Tibial artery (tissue), 4 donors: ENCODE measurements at regions not wholly inside any gene's neighbourhood (a gene's known extent, or its start where the extent isn't known, plus 50 kb on each side); places are given as distances from the start of the nearest gene placed in this dataset.
"Not testable (repeated sequence)": the region's sequence is repeated elsewhere in the genome, so short reads cannot be mapped to it uniquely, and the experiment has no call there.

Experiments
- DNase-seq, 2 donors: peaks; one replicate each; pipeline ENCODE4 v3.0.0-alpha.2; 2019
- H3K27ac ChIP-seq, 2 donors: fragments of 200-600 bp; sonication (generic) in 1 of 2; 1 replicate in 1 of 2; 2 replicates in 1 of 2; pipeline ENCODE4 v1.5.1; 2018 to 2019; ENCODE audit warnings: mild to moderate bottlenecking in 1 of 2
- H3K27me3 ChIP-seq, 2 donors: fragments of 200-600 bp; sonication (generic) in 1 of 2; one replicate each; pipeline versions ENCODE4 v1.5.1 to v1.6.0; 2016 to 2019
- H3K36me3 ChIP-seq, 3 donors: fragments of 200-600 bp; sonication (generic) in 2 of 3; one replicate each; pipeline ENCODE4 v1.5.1; 2016 to 2019; ENCODE audit warnings: mild to moderate bottlenecking in 2 of 3
- H3K4me1 ChIP-seq, 4 donors: fragments of 200-600 bp; sonication (generic) in 2 of 4; 1 replicate in 3 of 4; 2 replicates in 1 of 4; pipeline ENCODE4 v1.5.1; 2016 to 2019
- H3K4me3 ChIP-seq, 2 donors: fragments of 200-600 bp; sonication (generic) in 1 of 2; 1 replicate in 1 of 2; 2 replicates in 1 of 2; pipeline ENCODE4 v1.5.1; 2018 to 2019; ENCODE audit warnings: mild to moderate bottlenecking in 2 of 2
- H3K9me3 ChIP-seq, 3 donors: fragments of 200-600 bp; sonication (generic) in 1 of 3; one replicate each; pipeline ENCODE4 v1.5.1; 2016 to 2019
- intact Hi-C: fragments of 100-400 bp; cut with DNase I; formaldehyde crosslinking; loops from one replicate; pipeline ENCODE4 v1.15.0; 2023; ENCODE audit warnings: low total_unique reads
- TF ChIP-seq, protein P1 (sequence below), 2 experiments: fragments of 200-600 bp in 1 of 2; fragments of 450-650 bp in 1 of 2; IDR thresholded peaks; one replicate each; pipeline ENCODE4 v1.5.1; 2017 to 2019; ENCODE audit warnings: antibody characterized with exemption in 2 of 2, mild to moderate bottlenecking in 1 of 2, moderate library complexity in 1 of 2

DNA sequence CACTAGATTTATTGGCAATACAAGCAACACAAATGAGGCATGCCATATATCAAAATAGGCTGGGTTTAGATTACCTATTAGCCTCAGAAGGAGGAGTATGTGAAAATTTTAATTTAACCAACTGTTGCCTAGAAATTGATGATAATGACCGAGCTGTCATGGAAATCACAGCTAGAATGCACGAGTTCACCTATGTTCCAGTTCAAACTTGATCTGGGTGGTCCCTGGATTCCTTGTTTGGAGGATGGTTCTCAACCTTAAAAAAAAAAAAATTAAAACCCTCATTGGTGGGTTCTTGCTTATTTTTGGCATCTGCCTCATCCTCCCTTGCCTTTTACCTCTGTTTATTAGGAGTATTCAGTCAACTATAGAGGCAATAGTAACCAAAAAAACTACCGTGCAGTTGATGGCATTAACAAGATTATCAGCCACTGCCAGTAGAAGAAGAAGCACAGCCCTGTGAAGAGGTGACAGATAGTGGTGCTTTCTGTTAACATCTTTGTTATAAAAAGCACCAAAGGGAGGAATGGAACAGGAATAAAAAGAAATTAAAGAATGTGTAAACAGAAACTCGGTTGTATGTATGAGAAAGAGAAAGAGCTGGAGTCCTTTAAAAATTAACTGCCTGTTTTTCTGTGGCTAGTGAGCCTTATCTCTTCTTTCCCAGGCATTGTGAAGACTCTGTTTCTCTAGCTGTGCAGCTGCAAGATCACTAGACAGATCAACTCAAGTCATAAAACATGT, 106.4 kb downstream of the ZNF429 start:
- no peaks in the 10 kb centered on the region for H3K27me3 ChIP-seq
- no peaks in the 10 kb centered on the region for H3K36me3 ChIP-seq
- H3K27ac ChIP-seq = no peak overlapping the region
- H3K9me3 ChIP-seq = no peaks in the 10 kb centered on the region
- intact Hi-C loops = no loop called here
- TF ChIP-seq, protein P1, sequence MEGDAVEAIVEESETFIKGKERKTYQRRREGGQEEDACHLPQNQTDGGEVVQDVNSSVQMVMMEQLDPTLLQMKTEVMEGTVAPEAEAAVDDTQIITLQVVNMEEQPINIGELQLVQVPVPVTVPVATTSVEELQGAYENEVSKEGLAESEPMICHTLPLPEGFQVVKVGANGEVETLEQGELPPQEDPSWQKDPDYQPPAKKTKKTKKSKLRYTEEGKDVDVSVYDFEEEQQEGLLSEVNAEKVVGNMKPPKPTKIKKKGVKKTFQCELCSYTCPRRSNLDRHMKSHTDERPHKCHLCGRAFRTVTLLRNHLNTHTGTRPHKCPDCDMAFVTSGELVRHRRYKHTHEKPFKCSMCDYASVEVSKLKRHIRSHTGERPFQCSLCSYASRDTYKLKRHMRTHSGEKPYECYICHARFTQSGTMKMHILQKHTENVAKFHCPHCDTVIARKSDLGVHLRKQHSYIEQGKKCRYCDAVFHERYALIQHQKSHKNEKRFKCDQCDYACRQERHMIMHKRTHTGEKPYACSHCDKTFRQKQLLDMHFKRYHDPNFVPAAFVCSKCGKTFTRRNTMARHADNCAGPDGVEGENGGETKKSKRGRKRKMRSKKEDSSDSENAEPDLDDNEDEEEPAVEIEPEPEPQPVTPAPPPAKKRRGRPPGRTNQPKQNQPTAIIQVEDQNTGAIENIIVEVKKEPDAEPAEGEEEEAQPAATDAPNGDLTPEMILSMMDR (IDR thresholded peaks at IDR 0.05) = no peak
- DNase-seq = no peak
- H3K4me1 ChIP-seq = no peaks in the 10 kb centered on the region
- no peak overlapping the region for H3K4me3 ChIP-seq

DNA sequence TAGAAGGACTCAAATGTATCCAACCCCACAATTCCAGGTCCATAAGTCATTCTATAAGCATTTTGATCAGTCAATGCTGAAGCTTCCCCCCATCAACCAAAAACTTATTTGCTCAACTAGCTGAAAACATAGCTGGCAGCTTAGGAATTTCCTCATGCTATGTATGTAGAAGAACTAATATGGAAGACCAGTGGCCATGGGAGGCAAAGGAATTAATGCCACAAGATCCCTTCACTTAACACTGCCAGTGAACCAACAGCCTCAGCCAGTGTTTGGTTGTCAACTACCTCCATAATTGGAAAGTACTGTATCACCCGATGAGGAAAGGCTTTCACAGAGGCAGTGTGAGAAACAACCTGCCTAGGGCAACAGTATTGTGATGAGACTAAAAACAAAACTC, 105.4 kb downstream of the ZNF429 start:
- TF ChIP-seq, protein P1 (IDR thresholded peaks at IDR 0.05) = no peak
- no peak overlapping the region for H3K27ac ChIP-seq

DNA sequence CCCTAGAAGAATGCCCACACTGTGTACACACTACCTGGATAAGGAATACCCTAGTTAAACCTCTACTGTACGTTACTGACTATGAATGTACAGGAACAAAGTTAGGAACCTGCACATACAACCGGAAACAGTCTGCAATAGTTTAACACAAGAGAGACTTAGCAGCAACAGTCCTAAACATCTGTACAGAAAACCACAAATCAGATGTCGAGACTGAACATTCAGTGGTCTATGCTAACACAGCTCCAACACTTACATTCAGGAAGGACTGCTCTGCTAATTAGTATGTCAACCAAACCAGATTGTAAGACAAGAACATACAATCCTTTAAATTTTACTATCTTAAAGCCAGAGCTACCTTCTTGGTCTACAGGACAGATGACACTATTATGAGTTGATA, 104.9 kb downstream of the ZNF429 start:
- H3K9me3 ChIP-seq = no peaks in the 10 kb centered on the region
- H3K4me1 ChIP-seq = no peaks in the 10 kb centered on the region
- H3K36me3 ChIP-seq = no peaks in the 10 kb centered on the region
- intact Hi-C loops = no loop called here
- H3K27me3 ChIP-seq = no peaks in the 10 kb centered on the region
- TF ChIP-seq, protein P1 (IDR thresholded peaks at IDR 0.05) = no peak
- DNase-seq = no peak
- H3K4me3 ChIP-seq = no peak overlapping the region
- no peak overlapping the region for H3K27ac ChIP-seq

More for the DNA sequence above, 105.4 kb downstream of the ZNF429 start:
- no peak for DNase-seq
- no peaks in the 10 kb centered on the region for H3K27me3 ChIP-seq
- H3K4me1 ChIP-seq = no peaks in the 10 kb centered on the region
- H3K4me3 ChIP-seq = no peak overlapping the region
- intact Hi-C loops = no loop called here
- no peaks in the 10 kb centered on the region for H3K36me3 ChIP-seq
- H3K9me3 ChIP-seq = no peaks in the 10 kb centered on the region

DNA sequence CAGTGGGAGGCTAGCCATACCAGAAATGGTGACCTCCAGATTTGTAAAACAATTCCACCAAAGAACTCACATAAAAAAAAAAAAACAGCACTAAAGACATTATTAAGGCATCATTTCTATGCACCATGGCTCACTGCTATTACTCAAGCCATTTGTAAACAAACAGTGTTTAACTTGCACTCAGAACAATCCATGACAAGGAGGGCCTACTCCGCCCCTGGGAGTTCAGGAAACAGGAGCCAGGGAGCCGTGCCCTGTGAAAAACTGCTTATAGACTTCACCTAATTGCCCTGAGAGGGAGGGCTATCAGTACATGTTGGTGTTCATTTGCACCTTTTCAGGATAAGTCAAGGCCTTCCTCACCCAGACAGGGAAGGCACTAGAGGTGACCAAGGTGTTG, 103.2 kb downstream of the ZNF429 start:
- TF ChIP-seq, protein P1 (IDR thresholded peaks at IDR 0.05) = no peak
- peaks cover 0 to 10% (median 6%) of the 10 kb centered on the region in 4 donors for H3K4me1 ChIP-seq
- DNase-seq = no peak
- no peaks in the 10 kb centered on the region for H3K27me3 ChIP-seq
- intact Hi-C loops = no loop called here
- no peak overlapping the region for H3K27ac ChIP-seq
- H3K4me3 ChIP-seq = no peak overlapping the region
- H3K36me3 ChIP-seq = no peaks in the 10 kb centered on the region
- no peaks in the 10 kb centered on the region for H3K9me3 ChIP-seq

DNA sequence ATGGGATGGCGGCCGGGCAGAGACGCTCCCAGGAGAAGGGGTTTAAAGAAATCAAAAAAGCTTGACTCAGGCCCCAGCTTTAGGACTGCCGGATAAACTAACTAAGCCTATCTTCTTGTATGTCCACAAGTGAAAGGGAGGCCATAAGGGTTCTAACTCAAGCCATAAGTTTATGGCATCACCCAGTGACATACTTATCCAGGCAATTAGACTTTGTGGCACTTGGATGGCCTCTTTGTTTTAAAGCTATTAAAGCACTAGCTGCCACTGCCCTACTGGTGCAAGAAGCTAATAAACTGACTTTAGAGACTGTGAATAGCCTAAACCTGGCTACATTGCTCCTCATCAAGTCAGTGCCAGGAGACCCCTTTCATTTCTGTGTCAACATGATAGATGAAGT, 102.0 kb downstream of the ZNF429 start:
- no peaks in the 10 kb centered on the region for H3K9me3 ChIP-seq
- H3K27ac ChIP-seq = no peak overlapping the region
- peaks cover 0 to 14% (median 8%) of the 10 kb centered on the region in 4 donors for H3K4me1 ChIP-seq
- TF ChIP-seq, protein P1 (IDR thresholded peaks at IDR 0.05) = no peak
- no peaks in the 10 kb centered on the region for H3K36me3 ChIP-seq
- H3K4me3 ChIP-seq = no peak overlapping the region
- no peak for DNase-seq
- H3K27me3 ChIP-seq = no peaks in the 10 kb centered on the region
- intact Hi-C loops = no loop called here

DNA sequence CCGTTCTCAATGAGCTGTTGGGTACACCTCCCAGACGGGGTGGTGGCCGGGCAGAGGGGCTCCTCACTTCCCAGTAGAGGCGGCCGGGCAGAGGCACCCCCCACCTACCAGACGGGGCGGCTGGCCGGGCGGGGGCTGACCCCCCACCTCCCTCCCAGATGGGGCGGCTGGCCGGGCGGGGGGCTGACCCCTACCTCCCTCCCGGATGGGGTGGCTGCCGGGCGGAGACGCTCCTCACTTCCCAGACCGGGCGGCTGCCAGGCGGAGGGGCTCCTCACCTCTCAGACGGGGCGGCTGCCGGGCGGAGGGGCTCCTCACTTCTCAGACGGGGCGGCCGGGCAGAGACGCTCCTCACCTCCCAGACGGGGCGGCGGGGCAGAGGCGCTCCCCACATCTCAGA, 101.6 kb downstream of the ZNF429 start:
- H3K36me3 ChIP-seq, H3K4me3 ChIP-seq, H3K9me3 ChIP-seq, H3K27me3 ChIP-seq, DNase-seq, intact Hi-C loops, H3K27ac ChIP-seq: not testable (repeated sequence)
- H3K4me1 ChIP-seq = peaks cover 0 to 14% (median 8%) of the 10 kb centered on the region in 4 donors

DNA sequence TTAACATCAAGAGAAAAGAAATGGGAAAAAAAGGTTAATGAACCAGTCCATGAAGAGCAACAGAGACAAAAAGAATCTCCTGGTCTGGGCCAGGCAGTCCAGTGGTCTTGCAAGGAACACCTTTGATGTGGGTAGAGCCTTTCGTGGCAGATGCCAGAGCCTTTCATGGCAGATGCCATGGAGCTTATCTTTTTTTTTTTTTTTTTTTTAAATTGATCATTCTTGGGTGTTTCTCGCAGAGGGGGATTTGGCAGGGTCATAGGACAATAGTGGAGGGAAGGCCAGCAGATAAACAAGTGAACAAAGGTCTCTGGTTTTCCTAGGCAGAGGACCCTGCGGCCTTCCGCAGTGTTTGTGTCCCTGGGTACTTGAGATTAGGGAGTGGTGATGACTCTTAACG, 100.9 kb downstream of the ZNF429 start:
- H3K27me3 ChIP-seq, H3K36me3 ChIP-seq, DNase-seq, intact Hi-C loops, H3K9me3 ChIP-seq, H3K27ac ChIP-seq, H3K4me3 ChIP-seq: not testable (repeated sequence)
- H3K4me1 ChIP-seq = peaks cover 0 to 14% (median 8%) of the 10 kb centered on the region in 4 donors
